Osteoblast (primary cell): ENCODE measurements at regions not wholly inside any gene's neighbourhood (a gene's known extent, or its start where the extent isn't known, plus 50 kb on each side); places are given as distances from the start of the nearest gene placed in this dataset.

Source experiments
- DNase-seq: peaks from one replicate; pipeline ENCODE4 v3.0.0; 2011; ENCODE audit warnings: low spot score, mixed read lengths; ENCODE audit not compliant: insufficient read length; ENCODE audit errors: missing footprints
- H2AFZ ChIP-seq: 2 replicates; pipeline ENCODE4 v1.6.0; 2011; ENCODE audit warnings: mild to moderate bottlenecking, low read length
- H3K27ac ChIP-seq: 2 replicates; pipeline ENCODE4 v1.5.1; 2011; ENCODE audit warnings: mild to moderate bottlenecking, low read depth, low read length, moderate library complexity
- H3K27me3 ChIP-seq: 2 replicates; pipeline ENCODE4 v1.6.0; 2012; ENCODE audit warnings: mild to moderate bottlenecking, control low read depth, inconsistent platforms, low read length, moderate library complexity; ENCODE audit not compliant: insufficient read depth
- H3K36me3 ChIP-seq: 2 replicates; pipeline ENCODE4 v1.5.1; 2011; ENCODE audit warnings: mild to moderate bottlenecking, low read length, control low read depth, moderate library complexity; ENCODE audit not compliant: insufficient read depth
- H3K4me1 ChIP-seq: 2 replicates; pipeline ENCODE4 v1.5.1; 2011; ENCODE audit warnings: mild to moderate bottlenecking, low read length, control low read depth, moderate library complexity; ENCODE audit not compliant: insufficient read depth
- H3K4me2 ChIP-seq: 2 replicates; pipeline ENCODE4 v1.6.0; 2011; ENCODE audit warnings: mild to moderate bottlenecking, low read length; ENCODE audit not compliant: insufficient read depth
- H3K4me3 ChIP-seq: fragments of 200-600 bp; sonication (generic); 3 replicates; pipeline ENCODE4 v1.5.1; 2012; ENCODE audit warnings: mild to moderate bottlenecking, low read length, inconsistent platforms; ENCODE audit not compliant: insufficient read depth
- H3K79me2 ChIP-seq: 2 replicates; pipeline ENCODE4 v1.6.0; 2012; ENCODE audit warnings: mild to moderate bottlenecking, low read length, control low read depth, inconsistent platforms; ENCODE audit not compliant: insufficient read depth
- H3K9me3 ChIP-seq: 2 replicates; pipeline ENCODE4 v1.5.1; 2011; ENCODE audit warnings: low read depth, low read length, control low read depth
- H4K20me1 ChIP-seq: 2 replicates; pipeline ENCODE4 v1.6.0; 2012; ENCODE audit warnings: mild to moderate bottlenecking, low read length, control low read depth; ENCODE audit not compliant: insufficient read depth
- TF ChIP-seq, protein P1 (sequence below): IDR thresholded peaks from 2 replicates; pipeline ENCODE4 v1.5.1; 2011; ENCODE audit warnings: mild to moderate bottlenecking, low read depth, low read length, moderate library complexity; ENCODE audit errors: extremely low read depth

DNA sequence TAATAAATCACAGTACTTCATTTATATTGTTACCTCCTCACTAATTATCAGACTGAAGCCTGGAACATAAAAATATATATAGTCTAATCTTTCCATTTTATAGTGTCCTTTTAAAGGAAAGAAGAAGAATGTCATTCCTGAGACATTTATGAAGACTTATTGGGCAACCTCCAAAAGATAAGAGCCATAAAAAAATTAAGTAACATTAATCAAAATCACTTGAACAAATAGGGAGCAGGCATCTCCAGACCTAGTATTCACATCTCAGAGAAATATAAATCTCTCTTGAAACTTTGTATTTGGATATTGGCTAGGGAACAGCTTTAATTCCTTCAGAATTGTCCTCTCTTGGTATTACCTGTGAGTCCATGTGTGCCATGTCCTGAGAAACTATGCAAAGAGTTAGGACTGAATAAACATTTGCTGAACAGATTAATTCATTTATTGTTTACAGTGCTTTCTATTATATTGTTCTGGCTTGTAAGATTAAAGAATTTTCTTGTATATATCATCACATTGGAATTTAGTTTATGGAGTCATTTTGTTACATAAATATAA is 530.5 kb upstream of the LRRC4C start:
- Histone ChIP-seq H3K4me3 (no peak overlapping the region), H3K4me1 (no peaks in the 10 kb centered on the region), H3K27ac (no peak overlapping the region), H4K20me1 (no peaks in the 10 kb centered on the region), H2AFZ (no peak overlapping the region), H3K4me2 (no peak overlapping the region), H3K36me3 (no peaks in the 10 kb centered on the region), H3K9me3 (no peaks in the 10 kb centered on the region), H3K79me2 (no peaks in the 10 kb centered on the region), H3K27me3 (no peaks in the 10 kb centered on the region)
- TF ChIP-seq, protein P1, sequence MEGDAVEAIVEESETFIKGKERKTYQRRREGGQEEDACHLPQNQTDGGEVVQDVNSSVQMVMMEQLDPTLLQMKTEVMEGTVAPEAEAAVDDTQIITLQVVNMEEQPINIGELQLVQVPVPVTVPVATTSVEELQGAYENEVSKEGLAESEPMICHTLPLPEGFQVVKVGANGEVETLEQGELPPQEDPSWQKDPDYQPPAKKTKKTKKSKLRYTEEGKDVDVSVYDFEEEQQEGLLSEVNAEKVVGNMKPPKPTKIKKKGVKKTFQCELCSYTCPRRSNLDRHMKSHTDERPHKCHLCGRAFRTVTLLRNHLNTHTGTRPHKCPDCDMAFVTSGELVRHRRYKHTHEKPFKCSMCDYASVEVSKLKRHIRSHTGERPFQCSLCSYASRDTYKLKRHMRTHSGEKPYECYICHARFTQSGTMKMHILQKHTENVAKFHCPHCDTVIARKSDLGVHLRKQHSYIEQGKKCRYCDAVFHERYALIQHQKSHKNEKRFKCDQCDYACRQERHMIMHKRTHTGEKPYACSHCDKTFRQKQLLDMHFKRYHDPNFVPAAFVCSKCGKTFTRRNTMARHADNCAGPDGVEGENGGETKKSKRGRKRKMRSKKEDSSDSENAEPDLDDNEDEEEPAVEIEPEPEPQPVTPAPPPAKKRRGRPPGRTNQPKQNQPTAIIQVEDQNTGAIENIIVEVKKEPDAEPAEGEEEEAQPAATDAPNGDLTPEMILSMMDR = no peak
- no peak for DNase-seq

DNA sequence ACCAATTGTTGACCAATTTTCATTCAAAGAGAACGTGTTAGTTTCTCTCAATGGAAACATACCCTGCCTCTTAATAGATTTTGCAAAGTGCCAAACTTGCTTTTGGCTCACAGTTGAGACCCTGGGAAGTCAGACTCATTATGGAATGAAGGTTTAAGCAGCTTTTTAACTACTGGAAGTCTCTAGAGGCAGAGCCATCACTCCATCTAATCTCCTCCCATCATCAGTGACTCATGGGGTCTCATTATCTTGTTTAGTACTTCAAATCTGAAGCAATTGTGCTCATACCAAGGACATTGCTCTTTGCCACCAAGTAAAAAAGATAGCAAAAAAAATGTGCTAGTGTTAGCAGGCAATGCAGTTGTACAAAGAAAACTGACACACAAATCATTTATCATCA is 537.1 kb upstream of the LRRC4C start:
- Histone ChIP-seq H4K20me1 (no peaks in the 10 kb centered on the region), H3K79me2 (no peaks in the 10 kb centered on the region), H3K27me3 (no peaks in the 10 kb centered on the region), H3K36me3 (no peaks in the 10 kb centered on the region), H3K9me3 (no peaks in the 10 kb centered on the region), H3K4me3 (no peak overlapping the region), H3K4me2 (no peak overlapping the region), H2AFZ (no peak overlapping the region), H3K4me1 (no peaks in the 10 kb centered on the region), H3K27ac (no peak overlapping the region)
- no peak for DNase-seq
- TF ChIP-seq, protein P1 = no peak

DNA sequence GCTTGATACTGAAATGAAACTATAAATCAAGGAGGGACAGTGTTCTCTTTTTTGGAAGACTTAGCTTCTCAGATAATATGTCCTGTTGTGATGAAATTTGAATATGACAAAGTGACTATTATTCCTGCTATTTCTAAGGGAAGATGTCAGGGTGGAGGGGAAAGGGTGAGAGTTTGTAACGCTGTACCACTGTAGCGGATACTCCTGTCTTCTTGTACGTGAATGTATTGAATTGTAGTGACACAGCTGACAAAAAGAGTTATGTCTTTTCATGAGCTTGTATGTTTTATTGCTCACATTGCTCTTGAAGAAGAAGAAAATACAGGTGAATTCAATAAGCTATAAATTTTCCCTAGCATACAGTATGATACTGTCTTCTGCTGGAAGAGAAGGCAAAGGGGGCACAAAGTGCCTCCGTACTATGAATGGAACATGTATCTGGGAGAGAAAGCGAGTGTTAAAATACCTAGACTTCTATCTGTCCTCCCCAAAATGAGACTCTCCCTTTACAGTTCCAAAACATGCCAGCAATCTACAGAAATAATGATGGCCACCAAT is 538.5 kb upstream of the LRRC4C start:
- TF ChIP-seq, protein P1 = no peak
- H3K4me3 ChIP-seq = no peak overlapping the region
- H3K79me2 ChIP-seq = no peaks in the 10 kb centered on the region
- H4K20me1 ChIP-seq = no peaks in the 10 kb centered on the region
- no peak overlapping the region for H2AFZ ChIP-seq
- no peak overlapping the region for H3K27ac ChIP-seq
- H3K9me3 ChIP-seq = no peaks in the 10 kb centered on the region
- H3K4me1 ChIP-seq = no peaks in the 10 kb centered on the region
- no peak overlapping the region for H3K4me2 ChIP-seq
- DNase-seq = no peak
- H3K36me3 ChIP-seq = no peaks in the 10 kb centered on the region
- H3K27me3 ChIP-seq = no peaks in the 10 kb centered on the region

DNA sequence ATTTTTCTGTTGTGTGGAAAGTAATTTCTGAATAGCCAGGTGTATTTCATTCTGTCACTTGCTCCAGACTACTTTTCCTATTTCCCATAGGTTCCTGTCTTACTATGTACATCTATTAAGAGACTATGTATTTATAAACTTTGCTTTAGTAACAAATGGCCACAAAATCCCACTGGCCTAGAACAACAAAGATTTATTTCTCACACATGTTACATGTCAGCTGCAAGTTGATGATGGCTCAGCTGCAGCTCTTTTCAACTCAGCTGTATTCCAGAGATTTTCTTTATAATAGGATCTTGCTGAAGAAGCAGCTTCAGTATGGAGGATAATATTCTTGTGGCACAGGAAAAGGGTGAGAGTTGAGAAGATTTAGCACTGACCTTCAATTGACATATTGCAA is 539.6 kb upstream of the LRRC4C start:
- no peaks in the 10 kb centered on the region for H4K20me1 ChIP-seq
- DNase-seq = no peak
- no peaks in the 10 kb centered on the region for H3K27me3 ChIP-seq
- no peaks in the 10 kb centered on the region for H3K9me3 ChIP-seq
- no peak overlapping the region for H3K4me2 ChIP-seq
- H3K27ac ChIP-seq = no peak overlapping the region
- H3K4me3 ChIP-seq = no peak overlapping the region
- no peak overlapping the region for H2AFZ ChIP-seq
- H3K79me2 ChIP-seq = no peaks in the 10 kb centered on the region
- TF ChIP-seq, protein P1 = no peak
- no peaks in the 10 kb centered on the region for H3K36me3 ChIP-seq
- H3K4me1 ChIP-seq = no peaks in the 10 kb centered on the region
